Gastrocnemius medialis (tissue), 4 donors: ENCODE measurements at regions not wholly inside any gene's neighbourhood (a gene's known extent, or its start where the extent isn't known, plus 50 kb on each side); places are given as distances from the start of the nearest gene placed in this dataset.

Experiments used
- CTCF ChIP-seq, 5 experiments: fragments of 450-650 bp in 3 of 5; fragments of 200-600 bp in 2 of 5; sonication (generic) in 2 of 5; IDR thresholded peaks in 4 of 5; conservative IDR thresholded peaks in 1 of 5; 1 replicate in 4 of 5; 2 replicates in 1 of 5; pipeline ENCODE4 v1.5.1; 2016 to 2019; ENCODE audit warnings: antibody characterized with exemption in 5 of 5, mild to moderate bottlenecking in 3 of 5, moderate library complexity in 3 of 5
- POLR2A ChIP-seq, 2 donors: fragments of 450-650 bp; IDR thresholded peaks; one replicate each; pipeline ENCODE4 v1.6.1; 2017; ENCODE audit warnings: antibody characterized with exemption in 2 of 2, mild to moderate bottlenecking in 2 of 2, moderate library complexity in 2 of 2

GRCh38 chr14:97393244-97393643 is 596.1 kb downstream of the VRK1 start:
- no peak for TF ChIP-seq CTCF (IDR thresholded peaks at IDR 0.05 in 4 of 5, conservative IDR thresholded peaks at IDR 0.05 in 1 of 5)
- TF ChIP-seq POLR2A (IDR thresholded peaks at IDR 0.05) = no peak
